ENCODE measurements at regions not wholly inside any gene's neighbourhood (a gene's known extent, or its start where the extent isn't known, plus 50 kb on each side); places are given as distances from the start of the nearest gene placed in this dataset.

DNA sequence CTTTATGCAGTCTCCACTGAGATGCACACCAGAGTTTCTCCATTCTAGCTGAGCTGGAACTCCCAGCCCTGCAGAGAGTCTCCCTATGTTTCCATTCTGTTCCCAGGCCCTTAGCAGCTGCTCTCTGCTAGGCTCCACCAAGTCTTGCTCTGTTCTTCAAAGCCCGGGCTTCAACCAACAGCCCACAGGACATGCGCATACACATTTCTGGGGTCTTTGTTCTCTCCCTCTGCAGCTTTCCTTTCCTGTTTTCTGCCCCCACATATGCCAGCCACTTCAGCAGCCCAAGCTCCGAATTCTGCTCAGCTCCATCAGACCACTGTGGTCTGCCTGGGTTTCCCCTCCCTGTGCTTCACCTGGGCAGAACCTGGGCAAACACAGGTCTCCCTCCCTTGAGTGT, 205.9 kb downstream of the CBLN1 start:
- TF ChIP-seq, protein P1, sequence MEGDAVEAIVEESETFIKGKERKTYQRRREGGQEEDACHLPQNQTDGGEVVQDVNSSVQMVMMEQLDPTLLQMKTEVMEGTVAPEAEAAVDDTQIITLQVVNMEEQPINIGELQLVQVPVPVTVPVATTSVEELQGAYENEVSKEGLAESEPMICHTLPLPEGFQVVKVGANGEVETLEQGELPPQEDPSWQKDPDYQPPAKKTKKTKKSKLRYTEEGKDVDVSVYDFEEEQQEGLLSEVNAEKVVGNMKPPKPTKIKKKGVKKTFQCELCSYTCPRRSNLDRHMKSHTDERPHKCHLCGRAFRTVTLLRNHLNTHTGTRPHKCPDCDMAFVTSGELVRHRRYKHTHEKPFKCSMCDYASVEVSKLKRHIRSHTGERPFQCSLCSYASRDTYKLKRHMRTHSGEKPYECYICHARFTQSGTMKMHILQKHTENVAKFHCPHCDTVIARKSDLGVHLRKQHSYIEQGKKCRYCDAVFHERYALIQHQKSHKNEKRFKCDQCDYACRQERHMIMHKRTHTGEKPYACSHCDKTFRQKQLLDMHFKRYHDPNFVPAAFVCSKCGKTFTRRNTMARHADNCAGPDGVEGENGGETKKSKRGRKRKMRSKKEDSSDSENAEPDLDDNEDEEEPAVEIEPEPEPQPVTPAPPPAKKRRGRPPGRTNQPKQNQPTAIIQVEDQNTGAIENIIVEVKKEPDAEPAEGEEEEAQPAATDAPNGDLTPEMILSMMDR (IDR thresholded peaks at IDR 0.05; ENCODE audit: poor library complexity): no peak
- TF ChIP-seq EZH2 (IDR thresholded peaks at IDR 0.05; ENCODE audit: borderline replicate concordance): no peak

Data from hepatocyte (in vitro differentiated cells).